MCF 10A (cell line): ENCODE measurements at regions not wholly inside any gene's neighbourhood (a gene's known extent, or its start where the extent isn't known, plus 50 kb on each side); places are given as distances from the start of the nearest gene placed in this dataset.

Experiments used
- BruUV-seq: library from RNA; stranded (reverse); fragments of 400-500 nt; replicated peaks from 2 replicates; lab custom pipeline; 2021; lab: Mats Ljungman, UMichigan
- CTCF ChIA-PET: fragments of 300-600 bp; sonication (Branson Sonifier 250); formaldehyde crosslinking; extraction: SDS; loops from one replicate; lab custom pipeline; 2021; ENCODE audit warnings: antibody characterized with exemption, inconsistent platforms; lab: Yijun Ruan, JAX
- POLR2A ChIA-PET: fragments of 300-600, 350-650 bp; sonication (Branson Sonifier 250); formaldehyde crosslinking; extraction: SDS; loops from one replicate; lab custom pipeline; 2020; ENCODE audit warnings: antibody characterized with exemption, inconsistent platforms; lab: Yijun Ruan, JAX
- DNase-seq: peaks from one replicate; pipeline ENCODE4 v3.0.0-alpha.2; 2018; ENCODE audit not compliant: unreplicated experiment
- H3K27ac Mint-ChIP-seq: one replicate; pipeline ENCODE4 v1.8.0; 2022; ENCODE audit warnings: mild to moderate bottlenecking, low read depth, mixed read lengths; ENCODE audit not compliant: unreplicated experiment
- H3K27me3 Mint-ChIP-seq: one replicate; pipeline ENCODE4 v1.8.0; 2022; ENCODE audit warnings: mixed read lengths; ENCODE audit not compliant: insufficient read depth, unreplicated experiment
- H3K36me3 Mint-ChIP-seq: one replicate; pipeline ENCODE4 v1.8.0; 2022; ENCODE audit warnings: mild to moderate bottlenecking, moderate library complexity, mixed read lengths; ENCODE audit not compliant: insufficient read depth, unreplicated experiment
- H3K4me1 Mint-ChIP-seq: one replicate; pipeline ENCODE4 v1.8.0; 2022; ENCODE audit warnings: mixed read lengths; ENCODE audit not compliant: insufficient read depth, unreplicated experiment
- H3K4me3 Mint-ChIP-seq: one replicate; pipeline ENCODE4 v1.8.0; 2022; ENCODE audit warnings: mild to moderate bottlenecking, moderate library complexity, mixed read lengths; ENCODE audit not compliant: unreplicated experiment
- H3K9me3 Mint-ChIP-seq: one replicate; pipeline ENCODE4 v1.8.0; 2022; ENCODE audit warnings: mixed read lengths; ENCODE audit not compliant: unreplicated experiment
- intact Hi-C: fragments of 100-400 bp; cut with micrococcal nuclease; formaldehyde crosslinking; loops from 2 replicates; pipeline ENCODE4 v1.14.1; 2022
- TF ChIP-seq, protein P1 (sequence below): fragments of 200-600 bp; IDR thresholded peaks from one replicate; pipeline ENCODE4 v1.8.0; 2022; ENCODE audit warnings: antibody characterized with exemption, mild to moderate bottlenecking; ENCODE audit not compliant: unreplicated experiment

DNA sequence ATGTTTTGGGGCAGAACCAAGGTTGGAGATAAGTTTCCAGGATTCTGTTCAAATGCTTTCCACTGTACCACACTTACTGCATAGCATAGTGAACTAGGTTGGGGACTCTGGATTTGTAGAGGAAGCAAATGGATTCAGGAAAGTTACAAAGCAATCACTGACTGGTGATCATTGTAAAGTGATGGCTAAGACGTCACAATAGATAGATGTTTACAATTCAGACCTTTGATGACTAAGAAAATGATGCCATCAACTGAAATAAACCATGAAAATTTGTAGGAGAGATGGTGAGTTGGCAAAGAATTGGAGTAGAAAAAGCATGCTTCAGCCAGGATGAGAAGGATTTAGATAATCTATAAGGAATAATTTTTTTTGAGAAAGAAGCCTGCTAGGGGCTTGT is 178.0 kb downstream of the UBE2E3 start:
- no peaks in the 10 kb centered on the region for H3K36me3 Mint-ChIP-seq
- H3K27me3 Mint-ChIP-seq = no peaks in the 10 kb centered on the region
- ChIA-PET CTCF (no interaction called here), POLR2A (no interaction called here)
- no peak for DNase-seq
- BruUV-seq = no TSS peak
- intact Hi-C loops = no loop called here
- H3K9me3 Mint-ChIP-seq = no peaks in the 10 kb centered on the region
- no peak overlapping the region for H3K27ac Mint-ChIP-seq
- TF ChIP-seq, protein P1, sequence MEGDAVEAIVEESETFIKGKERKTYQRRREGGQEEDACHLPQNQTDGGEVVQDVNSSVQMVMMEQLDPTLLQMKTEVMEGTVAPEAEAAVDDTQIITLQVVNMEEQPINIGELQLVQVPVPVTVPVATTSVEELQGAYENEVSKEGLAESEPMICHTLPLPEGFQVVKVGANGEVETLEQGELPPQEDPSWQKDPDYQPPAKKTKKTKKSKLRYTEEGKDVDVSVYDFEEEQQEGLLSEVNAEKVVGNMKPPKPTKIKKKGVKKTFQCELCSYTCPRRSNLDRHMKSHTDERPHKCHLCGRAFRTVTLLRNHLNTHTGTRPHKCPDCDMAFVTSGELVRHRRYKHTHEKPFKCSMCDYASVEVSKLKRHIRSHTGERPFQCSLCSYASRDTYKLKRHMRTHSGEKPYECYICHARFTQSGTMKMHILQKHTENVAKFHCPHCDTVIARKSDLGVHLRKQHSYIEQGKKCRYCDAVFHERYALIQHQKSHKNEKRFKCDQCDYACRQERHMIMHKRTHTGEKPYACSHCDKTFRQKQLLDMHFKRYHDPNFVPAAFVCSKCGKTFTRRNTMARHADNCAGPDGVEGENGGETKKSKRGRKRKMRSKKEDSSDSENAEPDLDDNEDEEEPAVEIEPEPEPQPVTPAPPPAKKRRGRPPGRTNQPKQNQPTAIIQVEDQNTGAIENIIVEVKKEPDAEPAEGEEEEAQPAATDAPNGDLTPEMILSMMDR = no peak
- H3K4me1 Mint-ChIP-seq = no peaks in the 10 kb centered on the region
- H3K4me3 Mint-ChIP-seq = no peak overlapping the region

DNA sequence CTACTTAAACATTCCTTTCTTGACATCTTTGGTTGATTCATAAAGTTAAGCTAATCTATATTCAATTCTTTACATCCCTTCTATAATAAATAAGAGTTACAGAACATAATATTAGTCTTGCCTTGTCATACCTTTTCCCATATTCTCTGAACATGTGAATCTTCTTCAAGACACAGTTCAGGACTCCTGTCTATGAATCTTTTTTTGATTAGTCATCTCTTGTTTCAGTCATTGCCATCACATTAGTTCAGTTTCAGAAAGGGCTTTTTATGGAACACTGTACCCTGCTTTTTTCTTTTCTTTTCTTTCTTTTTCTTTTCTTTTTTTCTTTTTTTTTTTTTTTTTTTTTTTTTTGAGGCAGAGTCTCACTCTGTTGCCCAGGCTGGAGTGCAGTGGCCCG is 181.2 kb downstream of the UBE2E3 start:
- ChIA-PET POLR2A (no interaction called here), CTCF (no interaction called here)
- Mint-ChIP-seq H3K4me1 (no peaks in the 10 kb centered on the region), H3K4me3 (no peak overlapping the region), H3K36me3 (no peaks in the 10 kb centered on the region), H3K9me3 (no peaks in the 10 kb centered on the region), H3K27ac (no peak overlapping the region), H3K27me3 (no peaks in the 10 kb centered on the region)
- TF ChIP-seq, protein P1 = no peak
- intact Hi-C loops = no loop called here
- no peak for DNase-seq
- BruUV-seq = no TSS peak

DNA sequence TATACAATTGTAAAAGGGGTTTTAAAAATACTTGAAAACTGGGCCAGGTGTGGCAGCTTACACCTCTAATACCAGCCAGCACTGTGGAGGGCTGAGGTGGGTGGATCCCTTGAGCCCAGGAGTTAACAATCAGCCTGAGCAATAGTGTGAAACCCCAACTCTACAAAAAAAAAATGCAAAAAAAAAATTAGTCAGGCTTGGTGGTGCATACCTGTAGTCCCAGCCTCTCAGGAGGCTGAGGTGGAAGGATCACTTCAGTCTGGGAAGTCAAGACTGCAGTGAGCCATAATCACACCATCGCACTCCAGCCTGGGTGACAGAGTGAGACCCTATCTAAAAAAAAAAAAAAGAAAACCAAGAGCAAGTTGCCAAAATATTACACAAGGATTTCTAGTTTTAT is 182.7 kb downstream of the UBE2E3 start:
- no peaks in the 10 kb centered on the region for H3K36me3 Mint-ChIP-seq
- H3K27ac Mint-ChIP-seq = no peak overlapping the region
- ChIA-PET CTCF (no interaction called here), POLR2A (no interaction called here)
- H3K9me3 Mint-ChIP-seq = peaks cover 7% of the 10 kb centered on the region
- H3K4me1 Mint-ChIP-seq = no peaks in the 10 kb centered on the region
- no peak overlapping the region for H3K4me3 Mint-ChIP-seq
- DNase-seq = no peak
- intact Hi-C loops = no loop called here
- no TSS peak for BruUV-seq
- no peaks in the 10 kb centered on the region for H3K27me3 Mint-ChIP-seq
- TF ChIP-seq, protein P1 = no peak

DNA sequence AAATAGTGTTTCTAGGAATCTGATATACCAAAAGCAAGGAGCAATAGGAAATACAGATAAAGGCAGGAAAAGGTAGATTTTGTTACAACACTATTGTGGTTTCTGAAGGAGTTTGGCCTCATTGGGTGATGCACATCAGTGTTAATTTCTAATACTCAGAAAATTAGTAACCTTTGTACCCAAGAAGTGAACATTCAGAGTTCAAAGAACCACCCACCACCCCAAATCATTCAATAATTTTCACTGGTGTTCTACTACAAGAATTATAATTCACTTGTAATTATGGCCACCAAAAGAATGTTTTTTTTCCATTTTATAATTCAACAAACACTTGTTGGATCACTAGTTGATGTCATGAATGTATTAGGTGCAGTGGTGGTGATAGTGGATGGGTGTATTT is 183.3 kb downstream of the UBE2E3 start:
- intact Hi-C loops = no loop called here
- TF ChIP-seq, protein P1 = no peak
- Mint-ChIP-seq H3K4me3 (no peak overlapping the region), H3K4me1 (no peaks in the 10 kb centered on the region), H3K27me3 (no peaks in the 10 kb centered on the region), H3K36me3 (no peaks in the 10 kb centered on the region), H3K9me3 (peaks cover 7% of the 10 kb centered on the region), H3K27ac (no peak overlapping the region)
- ChIA-PET CTCF (no interaction called here), POLR2A (no interaction called here)
- no peak for DNase-seq
- BruUV-seq = no TSS peak
